ENCODE measurements at regions not wholly inside any gene's neighbourhood (a gene's known extent, or its start where the extent isn't known, plus 50 kb on each side); places are given as distances from the start of the nearest gene placed in this dataset.

DNA sequence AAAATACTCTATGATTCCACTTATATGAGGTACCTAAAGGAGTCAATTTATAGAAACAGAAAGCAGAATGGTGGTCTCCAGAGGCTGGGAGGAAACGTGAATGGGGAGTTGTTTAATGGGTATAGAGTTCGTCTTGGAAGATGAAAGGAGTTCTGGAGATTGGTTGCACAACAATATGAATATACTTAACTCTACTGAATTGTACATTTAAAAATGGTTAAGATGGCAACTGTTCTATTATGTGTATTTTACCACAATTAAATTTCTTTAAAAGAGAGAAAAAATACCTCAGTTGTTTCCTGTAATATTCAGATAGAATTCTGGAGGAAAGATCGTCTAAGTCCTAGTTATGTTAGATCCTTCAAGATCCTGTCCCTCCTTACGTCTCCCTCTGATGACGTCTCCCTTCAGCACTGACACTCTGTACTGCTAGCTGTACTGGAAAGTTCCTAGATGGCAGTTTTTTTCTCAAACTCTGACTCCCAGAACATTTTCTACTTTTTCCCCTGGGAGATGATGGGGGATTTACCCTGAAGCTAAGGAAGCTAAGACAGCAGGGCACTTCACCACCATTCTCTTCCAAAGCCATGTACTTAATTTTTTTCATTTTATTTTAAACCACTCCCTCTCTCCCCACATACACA, 53.2 kb upstream of the CAV2 start:
- DNase-seq (no peak), ATAC-seq (no peak)
- intact Hi-C loops (cut with DNase I, micrococcal nuclease) = no loop called here
- H3K36me3 ChIP-seq (ENCODE audit: low read depth) = no peaks in the 10 kb centered on the region
- TF ChIP-seq, protein P1, sequence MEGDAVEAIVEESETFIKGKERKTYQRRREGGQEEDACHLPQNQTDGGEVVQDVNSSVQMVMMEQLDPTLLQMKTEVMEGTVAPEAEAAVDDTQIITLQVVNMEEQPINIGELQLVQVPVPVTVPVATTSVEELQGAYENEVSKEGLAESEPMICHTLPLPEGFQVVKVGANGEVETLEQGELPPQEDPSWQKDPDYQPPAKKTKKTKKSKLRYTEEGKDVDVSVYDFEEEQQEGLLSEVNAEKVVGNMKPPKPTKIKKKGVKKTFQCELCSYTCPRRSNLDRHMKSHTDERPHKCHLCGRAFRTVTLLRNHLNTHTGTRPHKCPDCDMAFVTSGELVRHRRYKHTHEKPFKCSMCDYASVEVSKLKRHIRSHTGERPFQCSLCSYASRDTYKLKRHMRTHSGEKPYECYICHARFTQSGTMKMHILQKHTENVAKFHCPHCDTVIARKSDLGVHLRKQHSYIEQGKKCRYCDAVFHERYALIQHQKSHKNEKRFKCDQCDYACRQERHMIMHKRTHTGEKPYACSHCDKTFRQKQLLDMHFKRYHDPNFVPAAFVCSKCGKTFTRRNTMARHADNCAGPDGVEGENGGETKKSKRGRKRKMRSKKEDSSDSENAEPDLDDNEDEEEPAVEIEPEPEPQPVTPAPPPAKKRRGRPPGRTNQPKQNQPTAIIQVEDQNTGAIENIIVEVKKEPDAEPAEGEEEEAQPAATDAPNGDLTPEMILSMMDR (IDR thresholded peaks at IDR 0.05) = no peak
- no peak overlapping the region for H3K4me3 ChIP-seq
- H3K4me1 ChIP-seq (ENCODE audit: low read depth) = no peaks in the 10 kb centered on the region
- no peaks in the 10 kb centered on the region for H3K9me3 ChIP-seq

DNA sequence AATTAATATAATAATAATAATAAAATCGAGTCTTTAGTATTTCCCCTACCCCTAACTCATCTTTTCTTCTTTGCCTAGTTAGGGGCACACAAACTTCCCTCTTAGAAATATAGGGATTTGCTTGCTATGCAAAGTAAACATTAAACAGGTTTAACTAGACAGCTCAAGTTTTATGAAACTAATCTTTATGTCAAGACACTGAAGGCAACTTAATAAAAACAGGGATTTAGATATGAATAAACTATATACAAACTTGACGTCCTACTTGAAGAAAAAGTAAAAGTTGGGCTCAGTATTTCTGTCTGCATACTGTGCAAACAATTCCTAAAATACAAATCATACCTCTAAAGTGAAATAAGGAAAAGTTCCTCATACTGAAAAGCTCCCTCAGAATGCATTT, 52.1 kb upstream of the CAV2 start:
- TF ChIP-seq, protein P1 (IDR thresholded peaks at IDR 0.05) = no peak
- Histone ChIP-seq H3K9me3 (no peaks in the 10 kb centered on the region), H3K36me3 (ENCODE audit: low read depth) (no peaks in the 10 kb centered on the region), H3K4me3 (no peak overlapping the region), H3K4me1 (ENCODE audit: low read depth) (no peaks in the 10 kb centered on the region)
- intact Hi-C loops (cut with DNase I, micrococcal nuclease) = no loop called here
- DNase-seq = no peak
- no peak for ATAC-seq

DNA sequence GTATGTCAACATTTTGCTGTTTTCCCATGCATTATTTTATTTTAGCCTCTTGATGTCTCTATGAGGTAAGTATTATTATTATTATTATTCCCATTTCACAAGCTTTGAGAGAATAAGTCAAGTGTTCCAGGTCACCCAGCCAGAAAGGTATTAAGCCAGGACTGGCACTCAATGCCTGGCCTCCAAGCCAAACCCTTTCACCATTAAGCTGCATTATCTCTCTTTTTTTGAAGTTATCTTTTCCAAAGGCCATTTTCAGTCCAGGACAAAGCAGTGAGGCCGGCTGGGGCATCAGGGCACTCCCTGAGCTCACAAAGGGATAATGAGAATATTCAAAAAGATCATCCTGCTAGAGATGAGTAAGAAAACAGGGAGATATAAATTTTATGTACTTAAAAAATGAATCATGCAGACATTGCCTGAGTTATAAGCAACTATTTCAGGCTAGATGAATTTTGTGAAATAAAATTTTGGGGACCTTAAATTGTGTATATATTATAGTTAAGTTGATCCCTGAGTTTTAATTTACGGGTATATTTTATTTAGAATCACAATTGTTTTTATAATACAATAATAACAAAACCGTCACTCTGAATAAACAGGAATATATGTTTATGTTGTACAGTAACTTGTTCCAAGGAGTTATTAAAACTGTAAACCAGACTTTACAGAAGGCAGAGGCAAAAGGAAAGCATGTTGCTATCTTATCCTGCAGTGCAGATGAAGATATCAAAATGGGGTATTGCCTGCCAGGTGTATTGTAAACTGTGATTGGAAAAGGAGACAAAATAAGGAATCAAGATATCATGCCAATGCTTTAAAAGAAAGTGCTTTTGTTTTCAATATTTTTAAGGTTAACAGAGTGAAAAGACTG, 51.3 kb upstream of the CAV2 start:
- no peaks in the 10 kb centered on the region for H3K9me3 ChIP-seq
- H3K36me3 ChIP-seq (ENCODE audit: low read depth) = no peaks in the 10 kb centered on the region
- TF ChIP-seq, protein P1 (IDR thresholded peaks at IDR 0.05) = no peak
- H3K4me1 ChIP-seq (ENCODE audit: low read depth) = no peaks in the 10 kb centered on the region
- no peak overlapping the region for H3K4me3 ChIP-seq
- intact Hi-C loops (cut with DNase I, micrococcal nuclease) = no loop called here
- DNase-seq (no peak), ATAC-seq (no peak)

- no peak for DNase-seq
- Histone ChIP-seq H3K9me3 (no peaks in the 10 kb centered on the region), H3K4me1 (ENCODE audit: low read depth) (no peaks in the 10 kb centered on the region), H3K4me3 (no peak overlapping the region), H3K36me3 (ENCODE audit: low read depth) (no peaks in the 10 kb centered on the region)
- TF ChIP-seq, protein P1 (IDR thresholded peaks at IDR 0.05) = no peak
- ATAC-seq = no peak
- intact Hi-C loops (cut with DNase I, micrococcal nuclease) = no loop called here
Observed at GRCh38 chr7:116449441-116449840, 50.1 kb upstream of the CAV2 start.
